Activated CD4-positive, alpha-beta T cell treated with anti-CD3 and anti-CD28 coated beads for 48 hours (primary cell): ENCODE measurements at regions not wholly inside any gene's neighbourhood (a gene's known extent, or its start where the extent isn't known, plus 50 kb on each side); places are given as distances from the start of the nearest gene placed in this dataset.

Experiments used
- DNase-seq: peaks from one replicate; pipeline ENCODE4 v3.0.0-alpha.2; 2020

DNA sequence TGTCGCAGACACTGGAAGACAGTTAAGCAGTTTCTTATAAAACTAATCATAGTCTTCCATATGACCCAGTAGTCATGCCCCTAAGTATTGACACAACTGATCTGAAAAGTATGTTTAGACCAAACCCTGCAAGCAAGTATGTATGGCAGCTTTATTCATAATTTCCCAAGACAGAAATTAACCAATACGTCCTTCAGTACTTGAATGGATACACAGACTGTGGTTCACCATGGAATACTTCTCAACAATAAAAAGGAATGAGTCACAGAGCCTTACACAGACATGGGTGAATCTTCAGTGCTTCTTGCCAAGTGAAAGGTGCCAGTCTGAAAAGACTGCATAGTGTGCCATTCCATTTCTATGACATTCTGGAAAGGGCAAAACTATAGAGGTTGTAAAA lies 50.2 kb upstream of the AKR1E2 start:
- DNase-seq: no peak

DNA sequence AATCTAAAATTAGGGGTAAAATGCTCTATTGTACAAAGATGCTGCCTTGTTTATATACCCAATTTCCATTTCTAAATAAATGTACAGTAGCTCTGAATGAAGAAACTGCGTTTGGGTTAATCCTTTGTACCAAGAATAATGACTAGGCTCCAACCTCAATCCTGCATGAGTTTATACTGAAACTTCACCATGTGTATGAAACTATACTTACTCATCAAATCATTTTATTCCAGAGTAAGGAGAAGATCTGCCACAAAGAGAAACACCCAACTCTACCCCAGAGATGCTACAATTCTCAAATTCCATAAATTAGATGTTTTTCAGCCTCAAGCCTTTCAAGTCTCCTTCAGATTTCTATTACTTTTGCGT lies 53.8 kb upstream of the AKR1E2 start:
- no peak for DNase-seq

DNA sequence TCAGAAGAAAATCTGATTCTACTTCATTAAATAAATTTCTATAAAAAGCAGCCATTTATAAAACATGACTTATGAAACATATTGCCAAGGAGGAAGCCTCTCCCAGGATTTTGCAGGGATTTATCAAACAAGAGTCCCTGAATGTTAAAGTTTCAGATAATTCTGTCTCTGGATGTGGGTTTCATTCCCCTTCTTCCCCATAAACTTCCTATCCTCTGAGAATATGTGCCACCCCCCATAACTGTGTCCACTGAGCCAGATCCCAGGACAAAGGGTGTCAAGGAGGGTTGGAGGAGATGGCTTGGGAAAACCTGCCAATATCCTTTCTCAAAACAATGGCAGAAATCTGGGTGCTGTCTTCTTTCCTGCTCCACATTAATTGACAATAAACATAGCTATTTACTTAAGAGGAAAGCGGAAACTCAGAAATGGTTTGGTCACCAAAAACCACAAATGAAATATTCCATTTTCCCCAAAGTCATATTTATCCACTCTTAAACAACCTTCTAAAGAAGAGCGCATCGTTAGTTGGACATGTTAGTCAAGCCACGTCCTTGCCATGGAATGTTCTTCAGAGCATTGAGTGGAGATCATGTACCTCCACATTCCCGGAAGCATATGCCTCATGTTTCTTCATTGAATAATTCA lies 54.3 kb upstream of the AKR1E2 start:
- no peak for DNase-seq

DNA sequence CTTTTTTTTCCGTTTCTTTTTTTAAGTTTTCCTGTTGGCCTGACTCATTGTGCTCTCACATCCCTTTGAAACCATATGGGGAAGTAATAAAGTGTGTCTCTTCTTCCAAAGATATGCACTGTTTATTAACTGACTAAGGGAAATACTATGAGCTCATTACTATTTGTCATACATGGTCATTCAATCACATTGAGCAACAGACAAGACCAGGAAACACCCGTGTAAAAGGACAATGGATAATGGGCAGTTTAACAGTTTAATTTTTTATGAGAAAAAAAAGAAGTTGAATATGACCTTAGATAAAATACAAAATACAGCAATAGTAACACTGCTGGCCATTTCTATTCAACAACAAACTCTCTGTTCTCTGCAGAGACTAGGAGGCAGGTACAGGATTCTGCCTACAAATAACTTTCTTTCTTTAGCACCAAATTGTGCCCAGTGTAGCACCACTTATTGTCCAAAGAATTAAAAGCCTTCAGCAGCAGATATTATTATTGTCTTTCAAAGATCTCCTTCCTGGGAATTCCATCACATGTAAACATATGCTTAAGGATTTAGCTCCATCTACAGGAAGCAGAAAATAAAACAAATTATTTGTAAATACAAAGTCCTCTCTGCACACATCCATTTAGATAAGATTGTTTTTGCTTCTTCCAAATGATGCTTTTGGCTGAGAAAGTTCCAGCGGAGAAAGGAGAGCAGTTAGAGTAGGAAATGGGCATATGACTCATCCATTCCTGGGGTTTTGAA lies 55.0 kb upstream of the AKR1E2 start:
- DNase-seq: no peak

DNA sequence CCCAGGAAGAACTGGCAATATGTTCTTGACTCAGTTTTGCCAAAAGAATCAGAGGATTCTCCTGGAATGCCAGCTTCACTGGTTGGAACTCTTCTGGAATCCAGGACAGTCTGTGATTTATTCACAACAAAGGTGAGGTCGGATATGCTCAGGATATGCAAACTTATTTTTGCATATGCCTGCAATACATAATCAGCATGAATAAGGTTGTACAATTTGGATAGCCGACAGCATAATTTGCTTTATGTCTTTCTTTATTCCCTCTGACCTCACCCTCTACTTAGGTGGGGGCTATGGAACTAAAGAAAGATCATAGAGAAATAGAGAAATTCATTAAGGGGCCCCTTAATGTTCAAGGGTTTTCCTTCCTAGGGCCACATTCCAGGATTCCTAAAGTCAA lies 57.6 kb upstream of the AKR1E2 start:
- DNase-seq: no peak

DNA sequence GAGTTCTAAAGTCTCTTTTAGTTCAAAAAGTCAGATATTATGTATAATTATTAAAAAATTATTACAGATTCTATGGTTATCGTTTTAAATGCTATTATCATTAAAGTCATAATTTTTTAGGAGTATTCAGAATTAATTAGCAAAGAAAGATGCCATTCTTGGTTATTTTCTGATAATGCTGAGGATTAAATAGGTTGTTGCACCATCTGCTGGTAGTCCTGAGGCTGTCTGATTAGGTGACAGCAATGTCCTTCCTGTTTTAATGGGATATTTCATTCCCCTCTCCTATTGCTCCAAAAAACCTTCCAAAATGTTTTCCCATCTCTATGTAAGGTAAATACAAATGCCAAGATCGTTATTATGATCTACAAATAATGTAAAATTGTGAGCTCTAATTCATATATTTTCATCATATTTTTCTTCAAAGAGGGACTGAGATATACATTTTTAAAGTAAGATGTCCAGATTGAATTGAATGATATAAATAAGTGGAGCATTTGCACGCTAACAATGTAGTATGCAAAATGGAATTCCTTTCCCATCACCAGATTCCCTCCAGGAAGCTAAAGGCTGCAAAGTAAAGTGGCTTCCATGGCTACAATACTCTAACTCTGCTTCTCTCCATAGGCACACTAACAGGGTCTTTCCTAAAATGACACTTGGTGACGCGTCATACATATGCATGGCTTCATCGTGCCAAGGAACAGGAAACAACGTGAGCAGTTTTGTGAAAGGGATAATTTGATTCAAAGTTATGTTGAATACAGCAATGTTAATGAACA lies 58.8 kb upstream of the AKR1E2 start:
- DNase-seq: no peak

DNA sequence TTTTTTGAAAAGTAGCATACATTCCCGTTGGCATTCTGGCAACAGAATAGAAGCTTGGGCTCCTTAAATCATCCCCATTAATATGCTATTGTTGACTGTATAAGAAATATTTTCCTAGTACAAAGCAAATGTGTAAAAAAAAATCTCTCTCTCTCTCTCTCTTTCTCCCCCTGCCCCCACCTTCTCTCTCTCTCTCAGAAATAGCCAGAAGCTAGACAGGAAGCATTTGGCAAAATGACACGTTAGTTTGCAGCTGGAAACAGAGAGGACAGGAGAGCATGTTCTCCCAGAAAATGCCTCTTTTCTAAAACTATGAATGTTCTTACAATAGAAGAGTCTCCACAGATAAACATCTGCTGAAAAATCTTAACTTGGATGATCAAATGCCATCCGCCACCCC lies 59.6 kb upstream of the AKR1E2 start:
- DNase-seq: no peak

DNA sequence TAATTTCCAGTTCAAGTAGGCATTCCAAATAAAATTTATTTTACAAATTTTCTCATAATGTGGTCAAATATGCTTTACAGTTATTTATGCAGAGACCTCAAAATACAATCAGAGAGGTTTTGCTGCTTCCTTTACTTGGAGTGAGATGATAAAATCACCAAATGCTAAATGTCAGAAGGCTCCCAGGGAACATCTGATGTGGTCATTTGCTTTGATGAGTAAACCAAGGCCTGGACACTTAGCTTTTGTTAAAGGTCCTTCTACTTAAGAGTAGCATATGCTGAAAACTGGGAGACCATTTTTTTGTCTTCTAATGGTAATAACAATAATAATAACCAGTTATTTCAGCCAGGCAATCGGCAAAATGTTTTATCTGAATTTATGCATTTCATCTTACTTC lies 60.6 kb upstream of the AKR1E2 start:
- DNase-seq: no peak

DNA sequence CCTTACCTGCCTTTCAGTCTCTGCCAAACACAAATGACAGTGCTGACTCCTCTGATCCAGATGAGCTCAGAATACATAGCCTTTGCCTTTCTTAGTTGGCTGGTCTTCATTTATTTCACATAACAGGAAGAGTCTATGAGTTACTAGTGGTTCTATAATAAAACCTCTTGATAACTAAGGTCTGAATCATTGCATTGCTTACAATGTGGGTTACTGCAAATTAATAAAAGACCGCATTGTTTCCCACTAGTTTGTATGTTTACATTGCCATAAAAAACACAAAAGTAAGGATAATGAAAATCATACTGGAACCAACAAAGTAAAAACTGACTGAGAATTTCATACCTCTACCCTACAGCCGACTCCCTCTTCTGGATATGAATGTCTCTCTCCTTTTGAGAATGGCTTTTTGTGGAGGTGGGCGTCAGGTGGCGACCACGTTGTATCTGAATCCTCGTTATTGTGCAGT lies 62.0 kb upstream of the AKR1E2 start:
- peak; percentile 35 for DNase-seq

DNA sequence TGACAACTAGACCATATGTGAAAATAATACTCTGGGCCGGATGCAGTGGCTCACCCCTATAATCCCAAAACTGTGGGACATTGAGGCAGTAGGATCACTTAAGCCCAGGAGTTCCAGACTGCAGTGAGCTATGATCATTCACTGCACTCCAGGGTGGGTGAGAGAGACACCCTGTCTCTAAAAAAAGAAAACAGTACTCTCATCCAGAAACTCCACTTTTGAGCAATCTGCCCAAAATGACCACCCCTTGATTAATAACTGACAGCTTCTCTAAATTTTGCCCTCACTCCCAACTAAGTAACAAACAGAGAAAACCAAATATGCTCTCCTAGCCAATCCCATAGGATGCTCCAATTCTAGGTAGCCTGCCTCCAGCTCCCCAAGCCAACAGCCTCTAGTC lies 62.5 kb upstream of the AKR1E2 start:
- DNase-seq: no peak

DNA sequence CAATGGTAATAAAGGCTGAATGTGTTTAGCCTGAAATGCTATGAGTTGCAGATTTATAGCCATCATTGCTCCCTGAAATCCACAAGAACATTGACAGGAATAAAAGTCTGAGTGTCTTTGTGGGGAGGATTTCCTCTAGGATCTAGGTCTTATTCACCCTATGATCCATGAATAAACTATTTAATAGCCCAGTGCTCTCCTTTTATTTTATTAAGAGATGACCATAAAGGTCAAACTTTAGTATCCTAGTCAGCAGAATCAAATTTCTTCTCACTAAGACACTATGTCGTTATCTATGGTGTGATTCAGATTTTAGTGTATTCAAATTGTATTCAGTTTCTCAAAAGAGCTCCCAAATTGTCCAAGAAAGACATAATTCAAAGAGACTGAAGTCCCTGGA lies 67.8 kb upstream of the AKR1E2 start:
- no peak for DNase-seq

DNA sequence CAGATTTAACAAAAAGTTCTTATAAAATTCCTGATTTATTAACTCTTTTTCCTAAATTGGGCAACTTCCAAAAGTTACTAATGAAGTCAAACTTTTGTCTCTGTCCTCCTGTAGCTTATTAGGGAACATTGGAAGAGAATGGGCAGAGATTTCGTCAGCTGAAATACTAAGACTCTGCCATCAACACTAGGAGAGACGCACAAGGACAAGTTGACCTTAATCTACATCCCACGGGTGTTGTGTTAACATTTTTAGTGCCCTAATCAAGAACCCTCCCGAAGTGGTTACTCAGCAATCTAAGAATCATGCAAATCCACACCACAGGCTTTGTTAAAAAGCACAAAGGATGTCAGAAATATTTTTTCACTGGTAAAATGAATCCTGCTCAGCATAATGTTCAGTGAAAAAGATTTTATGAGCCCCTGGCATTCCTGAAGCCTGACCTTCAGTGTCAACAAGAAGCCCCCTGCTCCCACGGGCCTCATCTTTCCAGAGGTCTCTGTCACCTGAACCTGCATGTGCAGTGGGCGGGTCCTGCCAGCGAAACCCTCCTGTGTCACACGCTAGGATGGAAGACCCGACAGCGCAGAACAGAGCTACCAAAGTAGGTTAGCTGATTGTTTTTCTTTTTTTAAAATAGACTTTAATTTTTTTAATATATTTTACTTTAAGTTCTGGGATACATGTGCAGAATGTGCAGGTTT lies 70.6 kb upstream of the AKR1E2 start:
- no peak for DNase-seq

DNA sequence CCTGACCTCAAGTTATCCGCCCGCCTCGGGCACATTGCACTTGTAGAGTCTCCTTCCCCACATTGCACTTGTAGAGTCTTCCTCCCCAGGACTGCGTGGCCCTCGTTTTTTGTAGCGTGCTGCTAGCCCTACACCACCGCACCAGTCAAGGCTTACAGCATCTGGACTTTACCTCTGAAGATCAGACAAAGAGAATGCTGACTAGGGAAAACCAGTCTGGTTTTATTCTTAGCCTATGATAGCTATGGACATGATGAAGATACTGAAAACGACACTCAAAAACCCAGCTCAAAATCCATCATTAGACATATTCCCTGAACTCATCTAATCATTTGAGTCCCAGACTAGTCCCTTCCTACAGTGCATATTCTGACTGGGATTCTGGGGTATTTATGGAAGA lies 71.9 kb upstream of the AKR1E2 start:
- DNase-seq: no peak

DNA sequence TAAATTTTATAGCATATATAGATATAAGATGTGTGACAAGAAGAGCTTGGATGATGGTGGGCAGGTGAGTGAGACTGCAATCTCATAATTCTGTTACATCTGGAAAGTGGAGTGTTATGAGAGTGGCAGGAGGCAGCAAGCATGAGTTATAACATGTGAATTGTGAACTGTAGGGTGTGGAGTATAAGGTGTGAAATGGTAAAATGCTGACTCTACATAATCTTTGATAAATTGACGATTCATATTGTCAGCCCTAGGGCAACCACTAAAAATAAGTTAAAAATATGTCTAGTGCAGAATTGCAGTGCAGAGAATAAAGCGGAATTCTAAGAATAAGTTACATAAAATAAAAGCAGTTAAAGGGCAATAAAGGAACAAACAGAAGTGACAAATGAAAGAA lies 74.8 kb upstream of the AKR1E2 start:
- DNase-seq: no peak

DNA sequence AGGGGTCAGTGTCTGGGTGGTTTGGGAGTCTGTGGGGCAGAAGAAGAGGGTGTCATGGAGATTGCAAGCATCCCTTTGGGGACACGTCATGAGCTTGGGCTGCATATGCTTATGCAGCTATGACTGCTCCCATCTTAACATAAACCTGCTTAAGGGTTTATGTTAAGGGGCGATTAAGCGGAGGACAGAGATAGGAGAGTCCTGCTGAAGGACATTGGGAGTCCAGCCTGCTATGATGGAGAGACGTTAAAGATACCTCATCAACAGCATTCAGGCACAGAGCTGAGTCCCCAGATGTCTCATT lies 76.8 kb upstream of the AKR1E2 start:
- no peak for DNase-seq

DNA sequence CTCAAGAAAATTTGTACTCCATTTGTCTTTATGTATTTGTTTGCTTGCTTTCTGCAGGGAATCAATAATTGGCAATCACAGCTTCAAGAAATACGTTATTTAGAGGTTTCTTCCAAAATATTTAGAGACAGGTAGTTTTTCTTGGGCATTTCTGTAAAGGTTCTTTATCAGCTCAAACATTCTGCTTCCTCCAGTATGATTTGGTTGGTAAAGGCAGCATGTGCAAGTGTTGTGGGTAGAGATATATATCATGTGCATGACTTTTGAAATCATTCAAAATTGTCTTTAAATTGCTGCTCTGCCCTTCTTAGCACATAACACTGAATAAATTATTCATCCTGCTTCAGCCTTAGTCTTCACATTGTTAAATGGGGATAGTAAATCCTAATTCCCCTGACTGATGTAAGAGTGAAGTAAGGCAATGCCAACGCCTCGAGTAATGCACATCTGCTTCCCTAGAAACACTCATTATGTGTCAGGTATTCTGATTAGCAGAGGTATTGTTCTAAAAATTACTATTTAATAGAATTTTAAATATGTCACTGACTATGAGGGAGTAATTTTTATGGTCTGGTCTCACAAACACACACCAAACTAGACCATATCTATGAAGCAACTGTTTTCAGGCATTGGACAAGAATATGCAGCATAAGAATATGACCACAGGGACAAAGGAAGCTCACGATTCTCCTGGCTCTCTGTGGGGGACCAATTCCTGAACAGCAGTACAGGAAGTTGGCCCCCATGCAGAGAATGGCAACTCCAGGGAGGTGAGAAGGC lies 77.3 kb upstream of the AKR1E2 start:
- no peak for DNase-seq

DNA sequence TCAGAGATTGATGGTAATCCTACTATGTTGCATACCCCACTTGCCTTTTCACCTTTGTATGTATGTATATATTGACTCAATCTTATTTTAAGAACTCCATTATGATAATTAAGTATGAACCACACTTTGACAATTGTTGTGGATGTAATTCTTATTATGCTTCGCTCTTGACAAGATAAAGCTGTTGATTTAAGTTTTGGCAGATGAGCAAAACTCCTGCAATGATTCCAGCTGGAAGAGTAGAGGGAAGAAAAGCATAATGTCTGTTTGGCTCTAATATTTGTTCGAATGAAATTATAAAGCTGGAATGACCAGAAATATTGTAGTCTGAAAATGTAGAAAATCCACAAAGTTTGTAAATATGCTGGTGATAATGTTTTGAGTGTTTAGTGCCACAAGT lies 83.8 kb upstream of the AKR1E2 start:
- no peak for DNase-seq

DNA sequence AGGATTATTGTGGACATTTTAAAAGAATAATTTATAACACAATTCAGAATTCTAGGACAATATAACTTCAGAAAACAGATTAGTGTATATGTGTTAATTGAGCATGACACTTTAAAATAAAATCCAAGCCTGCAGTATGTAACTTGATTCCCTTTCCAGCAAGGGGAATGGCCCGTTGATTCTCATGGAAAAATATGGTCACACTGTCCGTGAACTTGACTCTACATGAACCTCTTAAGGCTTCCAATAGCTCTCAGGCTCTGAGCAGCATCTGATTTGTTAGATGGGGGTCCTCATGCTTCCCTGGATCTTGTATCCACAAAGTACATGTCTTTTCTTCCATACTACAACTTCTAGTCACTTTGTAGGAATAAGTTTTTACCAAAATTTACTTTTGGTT lies 85.5 kb upstream of the AKR1E2 start:
- DNase-seq: no peak

DNA sequence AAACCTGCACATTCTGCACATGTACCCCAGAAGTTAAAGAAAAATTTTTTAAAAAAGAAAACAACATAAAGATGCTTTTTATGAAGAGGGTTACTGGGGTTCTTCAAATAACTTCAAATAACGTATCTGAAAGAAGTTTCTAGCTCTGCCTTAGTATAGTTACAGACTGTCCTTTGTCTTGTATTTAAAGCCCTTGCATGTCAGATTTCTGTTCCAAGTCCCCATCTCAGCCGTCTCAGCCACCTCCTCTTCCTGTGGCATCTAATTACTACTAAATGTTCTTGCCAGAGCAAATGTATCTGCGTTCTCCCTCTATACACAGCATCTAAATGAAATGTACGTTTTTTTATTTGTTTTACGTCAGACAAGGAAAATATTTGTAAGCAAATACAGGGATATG lies 89.4 kb upstream of the AKR1E2 start:
- no peak for DNase-seq

DNA sequence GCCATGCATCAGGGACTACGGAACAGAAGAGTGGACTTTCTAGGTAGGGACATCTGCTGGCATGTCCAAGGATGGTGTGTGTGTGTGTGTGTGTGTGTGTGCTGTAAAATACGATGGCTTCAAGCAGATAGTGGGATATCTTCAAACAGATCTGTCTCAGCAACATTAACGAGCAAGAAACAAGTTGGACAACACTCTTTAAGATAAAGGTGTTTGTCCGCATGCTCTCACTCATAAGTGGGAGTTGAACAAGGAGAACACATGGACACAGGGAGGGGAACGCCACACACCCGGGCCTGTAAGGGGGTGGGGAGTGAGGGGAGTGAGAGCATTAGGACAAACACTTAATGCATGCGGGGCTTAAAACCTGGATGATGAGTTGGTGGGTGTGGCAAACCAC lies 89.8 kb upstream of the AKR1E2 start:
- DNase-seq: no peak

DNA sequence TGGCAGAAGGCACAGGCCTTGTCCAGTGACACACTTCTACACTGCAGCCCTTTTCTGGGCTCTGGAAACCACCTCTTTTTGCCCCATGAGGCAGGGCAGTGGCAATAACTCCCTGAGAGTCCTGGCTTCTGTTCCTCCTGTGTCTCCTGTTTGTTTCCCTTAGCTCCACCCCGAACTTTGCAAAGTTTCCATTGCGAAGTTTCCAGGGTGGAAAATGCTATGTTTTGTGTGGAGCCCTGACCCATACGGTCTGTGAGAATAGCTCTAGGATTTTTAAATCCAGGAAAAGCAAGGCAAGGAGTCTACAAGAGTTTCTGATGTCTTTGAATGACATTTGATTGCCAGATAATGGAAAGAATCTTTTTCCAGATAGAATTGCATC lies 92.2 kb upstream of the AKR1E2 start:
- no peak for DNase-seq

DNA sequence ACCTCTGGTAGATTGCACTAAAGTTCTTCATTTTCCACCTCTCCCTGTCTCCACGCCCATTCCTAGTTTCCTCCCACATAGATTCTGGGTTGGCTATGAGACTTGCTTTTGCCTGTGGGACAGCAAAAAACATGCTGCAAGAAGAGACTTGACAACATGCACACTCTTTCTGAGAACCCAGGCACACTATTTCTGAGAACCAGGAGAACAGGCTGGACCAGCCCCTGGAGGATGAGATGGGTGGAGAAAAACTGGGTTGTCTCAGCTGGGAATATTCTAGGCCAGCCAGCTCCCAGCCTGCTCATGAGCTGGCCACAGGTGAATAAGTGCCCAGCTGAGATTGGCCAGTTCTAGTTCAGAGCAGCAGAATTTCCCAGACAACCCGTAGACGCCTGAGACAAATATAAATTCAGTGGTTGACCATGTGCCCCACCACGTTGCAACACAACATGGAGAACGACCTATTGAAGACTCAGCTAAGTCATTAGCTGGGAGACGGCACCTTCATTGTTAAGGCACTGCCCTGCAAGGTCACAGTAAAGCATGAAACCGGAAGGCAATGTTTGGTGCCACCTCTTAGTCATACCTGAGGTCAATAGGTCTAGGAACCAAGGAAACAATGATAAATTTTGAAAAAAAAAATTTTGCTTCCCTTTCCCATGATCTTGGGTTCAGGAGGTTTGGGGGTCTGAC lies 92.7 kb upstream of the AKR1E2 start:
- no peak for DNase-seq
